ENCODE measurements at regions not wholly inside any gene's neighbourhood (a gene's known extent, or its start where the extent isn't known, plus 50 kb on each side); places are given as distances from the start of the nearest gene placed in this dataset.

GRCh38 chr1:4101459-4102161 is 201.5 kb upstream of the C1orf174 start:
- intact Hi-C loops (cut with DNase I) = no loop called here
- Histone ChIP-seq H3K36me3 (no peaks in the 10 kb centered on the region), H3K4me1 (no peaks in the 10 kb centered on the region), H3K4me3 (replicated peaks in 1 of 3) (no peak overlapping the region), H3K9me3 (no peaks in the 10 kb centered on the region), H3K27me3 (no peaks in the 10 kb centered on the region), H3K27ac (no peak overlapping the region)
- TF ChIP-seq CTCF (IDR thresholded peaks at IDR 0.05) (no peak), POLR2A (IDR thresholded peaks at IDR 0.05) (no peak)
- 26 to 32% methylated on average over 3 to 5 of the region's 5 CpGs for WGBS, 2 donors
- DNase-seq = no peak

GRCh38 chr1:4105300-4105880 is 205.3 kb upstream of the C1orf174 start:
- WGBS, 2 donors = 58 to 72% methylated on average over 13 to 14 of the region's 14 CpGs
- no peak overlapping the region for H3K4me3 ChIP-seq (replicated peaks in 1 of 3)
- no peaks in the 10 kb centered on the region for H3K9me3 ChIP-seq
- no peak for DNase-seq
- intact Hi-C loops (cut with DNase I) = no loop called here
- H3K27me3 ChIP-seq = no peaks in the 10 kb centered on the region
- TF ChIP-seq POLR2A (IDR thresholded peaks at IDR 0.05) (no peak), CTCF (IDR thresholded peaks at IDR 0.05) (no peak)
- no peak overlapping the region for H3K27ac ChIP-seq
- H3K4me1 ChIP-seq = no peaks in the 10 kb centered on the region
- H3K36me3 ChIP-seq = no peaks in the 10 kb centered on the region

GRCh38 chr1:4106731-4107130 is 206.7 kb upstream of the C1orf174 start:
- Histone ChIP-seq H3K4me1 (no peaks in the 10 kb centered on the region), H3K4me3 (replicated peaks in 1 of 3) (no peak overlapping the region), H3K36me3 (no peaks in the 10 kb centered on the region), H3K27ac (no peak overlapping the region), H3K27me3 (no peaks in the 10 kb centered on the region), H3K9me3 (no peaks in the 10 kb centered on the region)
- intact Hi-C loops (cut with DNase I) = no loop called here
- TF ChIP-seq CTCF (IDR thresholded peaks at IDR 0.05) (no peak), POLR2A (IDR thresholded peaks at IDR 0.05) (no peak)
- 80 to 84% methylated on average over 10 of the region's 10 CpGs for WGBS, 2 donors
- no peak for DNase-seq

GRCh38 chr1:4107291-4107690 is 207.2 kb upstream of the C1orf174 start:
- no peak overlapping the region for H3K4me3 ChIP-seq (replicated peaks in 1 of 3)
- no peaks in the 10 kb centered on the region for H3K4me1 ChIP-seq
- TF ChIP-seq CTCF (IDR thresholded peaks at IDR 0.05) (no peak), POLR2A (IDR thresholded peaks at IDR 0.05) (no peak)
- DNase-seq = no peak
- intact Hi-C loops (cut with DNase I) = no loop called here
- no peaks in the 10 kb centered on the region for H3K27me3 ChIP-seq
- no peaks in the 10 kb centered on the region for H3K36me3 ChIP-seq
- H3K27ac ChIP-seq = no peak overlapping the region
- no peaks in the 10 kb centered on the region for H3K9me3 ChIP-seq
- WGBS, 2 donors = 92 to 93% methylated on average over 8 of the region's 8 CpGs

GRCh38 chr1:4108331-4108730 is 208.3 kb upstream of the C1orf174 start:
- no peaks in the 10 kb centered on the region for H3K36me3 ChIP-seq
- no peak for DNase-seq
- H3K4me1 ChIP-seq = no peaks in the 10 kb centered on the region
- no peaks in the 10 kb centered on the region for H3K9me3 ChIP-seq
- 50 to 55% methylated on average over 9 to 10 of the region's 10 CpGs for WGBS, 2 donors
- H3K27ac ChIP-seq = no peak overlapping the region
- no peak for TF ChIP-seq POLR2A (IDR thresholded peaks at IDR 0.05)
- TF ChIP-seq CTCF (IDR thresholded peaks at IDR 0.05) = no peak
- no peak overlapping the region for H3K4me3 ChIP-seq (replicated peaks in 1 of 3)
- H3K27me3 ChIP-seq = no peaks in the 10 kb centered on the region
- intact Hi-C loops (cut with DNase I) = no loop called here

All from thyroid gland (tissue), 4 donors.